Left kidney (tissue), 1 donor: ENCODE measurements at regions not wholly inside any gene's neighbourhood (a gene's known extent, or its start where the extent isn't known, plus 50 kb on each side); places are given as distances from the start of the nearest gene placed in this dataset.

ENCODE experiments used
- DNase-seq: peaks from one replicate; pipeline ENCODE4 v3.0.0-alpha.2; 2013

GRCh38 chr3:164235289-164236028 lies 842.8 kb downstream of the SI start:
- no peak for DNase-seq

GRCh38 chr3:164233951-164234350 lies 844.3 kb downstream of the SI start:
- no peak for DNase-seq

GRCh38 chr3:164231718-164232117 lies 846.6 kb downstream of the SI start:
- DNase-seq, result no peak

- no peak for DNase-seq
Observed at GRCh38 chr3:164230385-164231094, 847.8 kb downstream of the SI start.

- no peak for DNase-seq
Observed at GRCh38 chr3:164224126-164224525, 854.2 kb downstream of the SI start.

GRCh38 chr3:164222197-164222596 lies 856.1 kb downstream of the SI start:
- no peak for DNase-seq

- DNase-seq, result no peak
Observed at GRCh38 chr3:164221297-164221696, 857.0 kb downstream of the SI start.

GRCh38 chr3:164209363-164209762 lies 868.9 kb downstream of the SI start:
- DNase-seq, result no peak

GRCh38 chr3:164208821-164209220 lies 869.5 kb downstream of the SI start:
- no peak for DNase-seq

- DNase-seq, result no peak
Observed at GRCh38 chr3:164208048-164208447, 870.2 kb downstream of the SI start.

- no peak for DNase-seq
Observed at GRCh38 chr3:164200053-164200823, 878.1 kb downstream of the SI start.

GRCh38 chr3:164196477-164196876 lies 881.8 kb downstream of the SI start:
- no peak for DNase-seq

GRCh38 chr3:164194842-164195241 lies 883.5 kb downstream of the SI start:
- no peak for DNase-seq

GRCh38 chr3:164192974-164193373 lies 885.3 kb downstream of the SI start:
- no peak for DNase-seq

GRCh38 chr3:164190566-164190965 lies 887.7 kb downstream of the SI start:
- DNase-seq, result no peak

- DNase-seq, result no peak
Observed at GRCh38 chr3:164186095-164186494, 892.2 kb downstream of the SI start.

GRCh38 chr3:164179110-164179774 lies 899.1 kb downstream of the SI start:
- no peak for DNase-seq

GRCh38 chr3:164174059-164174458 lies 904.2 kb downstream of the SI start:
- no peak for DNase-seq

- no peak for DNase-seq
Observed at GRCh38 chr3:164155400-164155799, 922.9 kb downstream of the SI start.

- DNase-seq, result no peak
Observed at GRCh38 chr3:164144824-164145223, 933.5 kb downstream of the SI start.

- DNase-seq, result no peak
Observed at GRCh38 chr3:164132878-164133277, 945.4 kb downstream of the SI start.
